ENCODE measurements at regions not wholly inside any gene's neighbourhood (a gene's known extent, or its start where the extent isn't known, plus 50 kb on each side); places are given as distances from the start of the nearest gene placed in this dataset.
"Not testable (repeated sequence)": the region's sequence is repeated elsewhere in the genome, so short reads cannot be mapped to it uniquely, and the experiment has no call there.

GRCh38 chr11:69572233-69572860 is 68.6 kb upstream of the CCND1 start:
- no peak for DNase-seq (ENCODE audit: low read depth in 2 of 2)

GRCh38 chr11:69572861-69573260 is 68.1 kb upstream of the CCND1 start:
- no peak for DNase-seq (ENCODE audit: low read depth in 2 of 2)

- no peak for DNase-seq (ENCODE audit: low read depth in 2 of 2)
These were observed 67.0 kb upstream of the CCND1 start for GRCh38 chr11:69573761-69574607.

GRCh38 chr11:69574608-69575255 is 66.2 kb upstream of the CCND1 start:
- no peak for DNase-seq (ENCODE audit: low read depth in 2 of 2)

GRCh38 chr11:69575296-69576068 is 65.5 kb upstream of the CCND1 start:
- no peak for DNase-seq (ENCODE audit: low read depth in 2 of 2)

GRCh38 chr11:69576069-69576782 is 64.7 kb upstream of the CCND1 start:
- no peak for DNase-seq (ENCODE audit: low read depth in 2 of 2)

GRCh38 chr11:69578167-69578566 is 62.8 kb upstream of the CCND1 start:
- DNase-seq (ENCODE audit: low read depth in 2 of 2) = no peak

GRCh38 chr11:69580529-69580928 is 60.4 kb upstream of the CCND1 start:
- DNase-seq (ENCODE audit: low read depth in 2 of 2) = no peak

- DNase-seq (ENCODE audit: low read depth in 2 of 2) = no peak
These were observed 58.0 kb upstream of the CCND1 start for GRCh38 chr11:69582756-69583467.

GRCh38 chr11:69584160-69584559 is 56.8 kb upstream of the CCND1 start:
- DNase-seq (ENCODE audit: low read depth in 2 of 2) = no peak

- DNase-seq (ENCODE audit: low read depth in 2 of 2) = no peak
These were observed 55.6 kb upstream of the CCND1 start for GRCh38 chr11:69585385-69585784.

- DNase-seq (ENCODE audit: low read depth in 2 of 2) = no peak
These were observed 53.4 kb upstream of the CCND1 start for GRCh38 chr11:69587454-69588090.

GRCh38 chr11:69588270-69588669 is 52.7 kb upstream of the CCND1 start:
- DNase-seq (ENCODE audit: low read depth in 2 of 2) = no peak

GRCh38 chr11:69590088-69590487 is 50.9 kb upstream of the CCND1 start:
- DNase-seq (ENCODE audit: low read depth in 2 of 2) = not testable (repeated sequence)
